ENCODE measurements at regions not wholly inside any gene's neighbourhood (a gene's known extent, or its start where the extent isn't known, plus 50 kb on each side); places are given as distances from the start of the nearest gene placed in this dataset.

DNA sequence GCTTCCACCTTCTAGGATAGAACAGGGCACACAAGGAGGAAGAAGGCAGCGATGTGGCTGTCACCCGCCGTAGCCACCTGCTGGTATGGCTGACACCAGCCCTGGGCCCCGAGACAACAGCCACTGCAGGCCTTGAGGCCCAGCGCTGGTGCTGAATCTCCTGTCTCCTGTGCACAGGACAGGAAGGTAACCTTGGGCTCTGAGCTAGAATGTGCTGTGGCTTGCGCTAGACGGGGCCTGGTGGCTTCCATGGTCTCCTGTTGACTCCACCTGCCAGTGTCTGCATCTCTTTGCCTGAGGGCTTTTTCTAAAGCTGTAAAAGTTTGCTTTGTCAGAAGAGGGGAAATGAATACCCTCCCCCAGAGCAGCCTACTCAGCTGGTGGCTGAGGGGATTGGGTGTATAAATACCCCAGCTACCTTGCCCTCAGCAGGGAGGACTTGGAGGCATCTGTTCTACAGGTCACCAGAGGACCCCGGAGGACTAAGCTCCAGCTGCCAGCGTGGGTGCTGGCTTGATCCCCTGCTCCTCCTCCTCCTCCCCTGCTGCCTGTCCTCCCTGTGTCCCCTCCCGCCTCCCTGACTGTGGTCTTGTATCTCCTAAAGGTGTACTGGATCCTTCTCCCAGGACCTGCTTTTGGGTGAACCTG is 76.1 kb upstream of the SDK2 start:
- TF ChIP-seq EZH2 (IDR thresholded peaks at IDR 0.05; ENCODE audit: low read length, unreplicated experiment): no peak
- TF ChIP-seq EZH2phosphoT487 (IDR thresholded peaks at IDR 0.05; ENCODE audit: borderline replicate concordance, low read length): no peak
- TF ChIP-seq, protein P1, sequence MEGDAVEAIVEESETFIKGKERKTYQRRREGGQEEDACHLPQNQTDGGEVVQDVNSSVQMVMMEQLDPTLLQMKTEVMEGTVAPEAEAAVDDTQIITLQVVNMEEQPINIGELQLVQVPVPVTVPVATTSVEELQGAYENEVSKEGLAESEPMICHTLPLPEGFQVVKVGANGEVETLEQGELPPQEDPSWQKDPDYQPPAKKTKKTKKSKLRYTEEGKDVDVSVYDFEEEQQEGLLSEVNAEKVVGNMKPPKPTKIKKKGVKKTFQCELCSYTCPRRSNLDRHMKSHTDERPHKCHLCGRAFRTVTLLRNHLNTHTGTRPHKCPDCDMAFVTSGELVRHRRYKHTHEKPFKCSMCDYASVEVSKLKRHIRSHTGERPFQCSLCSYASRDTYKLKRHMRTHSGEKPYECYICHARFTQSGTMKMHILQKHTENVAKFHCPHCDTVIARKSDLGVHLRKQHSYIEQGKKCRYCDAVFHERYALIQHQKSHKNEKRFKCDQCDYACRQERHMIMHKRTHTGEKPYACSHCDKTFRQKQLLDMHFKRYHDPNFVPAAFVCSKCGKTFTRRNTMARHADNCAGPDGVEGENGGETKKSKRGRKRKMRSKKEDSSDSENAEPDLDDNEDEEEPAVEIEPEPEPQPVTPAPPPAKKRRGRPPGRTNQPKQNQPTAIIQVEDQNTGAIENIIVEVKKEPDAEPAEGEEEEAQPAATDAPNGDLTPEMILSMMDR (conservative IDR thresholded peaks at IDR 0.05; ENCODE audit: low read depth, low read length): no peak

Measured in PC-3 (cell line).